Upper lobe of left lung (tissue), 4 donors: ENCODE measurements at regions not wholly inside any gene's neighbourhood (a gene's known extent, or its start where the extent isn't known, plus 50 kb on each side); places are given as distances from the start of the nearest gene placed in this dataset.

ENCODE experiments used
- CTCF ChIP-seq, 6 experiments: fragments of 450-650 bp in 4 of 6; fragments of 200-600 bp in 2 of 6; sonication (generic) in 2 of 6; IDR thresholded peaks; one replicate each; pipeline ENCODE4 v1.5.1; 2016 to 2019; ENCODE audit warnings: antibody characterized with exemption in 6 of 6
- EP300 ChIP-seq, 4 donors: sonication (generic); formaldehyde crosslinking; IDR thresholded peaks; one replicate each; pipeline ENCODE4 v1.5.1; 2017; ENCODE audit warnings: antibody characterized with exemption in 4 of 4, control low read depth in 2 of 4
- POLR2A ChIP-seq, 4 donors: fragments of 450-650 bp; IDR thresholded peaks; one replicate each; pipeline ENCODE4 v1.5.1; 2016 to 2017; ENCODE audit warnings: antibody characterized with exemption in 4 of 4, mild to moderate bottlenecking in 2 of 4
- POLR2AphosphoS5 ChIP-seq, 2 donors: sonication (generic); formaldehyde crosslinking; IDR thresholded peaks; one replicate each; pipeline ENCODE4 v1.5.1; 2017; ENCODE audit warnings: antibody characterized with exemption in 2 of 2

DNA sequence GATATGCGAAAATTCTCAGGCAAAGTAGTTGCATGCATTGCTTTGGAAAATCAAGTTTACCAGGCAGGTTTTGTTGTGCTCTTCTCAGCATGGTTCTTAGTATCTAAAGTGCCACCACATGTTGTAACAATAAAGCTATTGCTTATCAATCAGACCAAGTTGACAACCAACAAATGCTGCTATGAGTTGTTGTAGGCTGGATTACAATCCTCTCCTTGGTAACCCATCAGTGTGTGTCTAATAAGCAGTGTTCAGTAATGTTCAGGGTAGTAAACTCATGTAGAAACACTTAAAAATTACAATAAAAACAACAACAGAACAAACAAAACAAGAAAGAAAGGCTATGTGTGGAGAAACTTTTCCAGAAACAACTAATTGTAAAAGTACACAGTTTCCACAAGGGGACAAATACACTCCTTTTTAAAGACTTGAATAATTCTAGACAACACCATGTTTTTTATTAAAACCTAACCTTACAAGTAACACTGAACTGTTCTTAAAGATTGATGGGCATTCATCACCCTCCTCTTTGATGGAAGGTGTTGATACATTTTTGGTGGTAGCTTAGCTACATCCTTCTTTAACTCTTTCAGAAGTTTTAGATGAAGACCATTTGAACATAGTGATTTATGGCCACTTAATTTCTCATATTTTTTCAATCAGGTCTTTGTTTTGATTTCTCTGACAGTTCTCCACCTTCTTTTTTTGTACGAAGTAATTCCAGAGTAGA lies 370.9 kb upstream of the SEMA3A start:
- TF ChIP-seq CTCF (IDR thresholded peaks at IDR 0.05) (no peak), POLR2AphosphoS5 (IDR thresholded peaks at IDR 0.05) (no peak), EP300 (IDR thresholded peaks at IDR 0.05) (no peak), POLR2A (IDR thresholded peaks at IDR 0.05) (no peak)
